ENCODE measurements at regions not wholly inside any gene's neighbourhood (a gene's known extent, or its start where the extent isn't known, plus 50 kb on each side); places are given as distances from the start of the nearest gene placed in this dataset.
"Not testable (repeated sequence)": the region's sequence is repeated elsewhere in the genome, so short reads cannot be mapped to it uniquely, and the experiment has no call there.

GRCh38 chr5:36782612-36783011 is 94.0 kb upstream of the NIPBL start:
- DNase-seq (ENCODE audit: low spot score), result not testable (repeated sequence)

- no peak for DNase-seq (ENCODE audit: low spot score)
Measured at GRCh38 chr5:36786448-36787012, 90.0 kb upstream of the NIPBL start.

DNA sequence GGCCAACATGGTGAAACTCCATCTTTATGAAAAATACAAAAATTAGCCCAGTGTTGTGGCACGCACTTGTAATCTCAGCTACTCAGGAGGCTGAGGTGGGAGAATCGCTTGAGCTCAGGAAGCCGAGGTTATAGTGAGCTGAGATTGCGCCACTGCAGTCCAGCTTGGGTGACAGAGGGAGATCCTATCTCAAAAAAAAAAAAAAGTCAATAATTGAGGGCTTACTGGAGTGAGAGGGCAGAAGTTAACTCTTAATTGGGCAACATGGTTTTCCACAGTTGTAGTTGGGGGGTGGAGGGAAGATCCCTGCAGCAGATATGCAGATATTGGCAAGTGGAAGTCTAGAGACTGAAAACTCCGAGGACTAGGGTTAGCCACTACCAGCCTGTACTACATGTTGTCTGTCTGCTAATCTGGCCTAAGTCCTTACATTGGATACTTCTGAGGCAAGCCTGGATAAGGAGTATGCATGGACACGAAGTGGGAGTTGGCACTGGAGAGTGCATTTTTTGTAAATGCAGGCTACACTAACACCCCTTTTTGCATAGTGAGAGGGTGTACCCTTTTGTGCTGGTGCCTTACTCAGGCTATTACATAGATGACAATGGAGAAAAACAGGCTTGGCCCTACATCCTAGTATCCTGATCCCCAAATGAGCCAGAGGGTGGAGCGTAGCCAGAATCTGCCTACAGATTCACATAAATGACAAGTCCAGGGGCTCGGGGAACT is 89.0 kb upstream of the NIPBL start:
- DNase-seq (ENCODE audit: low spot score), result no peak

- no peak for DNase-seq (ENCODE audit: low spot score)
Measured at GRCh38 chr5:36790847-36791246, 85.7 kb upstream of the NIPBL start.

DNA sequence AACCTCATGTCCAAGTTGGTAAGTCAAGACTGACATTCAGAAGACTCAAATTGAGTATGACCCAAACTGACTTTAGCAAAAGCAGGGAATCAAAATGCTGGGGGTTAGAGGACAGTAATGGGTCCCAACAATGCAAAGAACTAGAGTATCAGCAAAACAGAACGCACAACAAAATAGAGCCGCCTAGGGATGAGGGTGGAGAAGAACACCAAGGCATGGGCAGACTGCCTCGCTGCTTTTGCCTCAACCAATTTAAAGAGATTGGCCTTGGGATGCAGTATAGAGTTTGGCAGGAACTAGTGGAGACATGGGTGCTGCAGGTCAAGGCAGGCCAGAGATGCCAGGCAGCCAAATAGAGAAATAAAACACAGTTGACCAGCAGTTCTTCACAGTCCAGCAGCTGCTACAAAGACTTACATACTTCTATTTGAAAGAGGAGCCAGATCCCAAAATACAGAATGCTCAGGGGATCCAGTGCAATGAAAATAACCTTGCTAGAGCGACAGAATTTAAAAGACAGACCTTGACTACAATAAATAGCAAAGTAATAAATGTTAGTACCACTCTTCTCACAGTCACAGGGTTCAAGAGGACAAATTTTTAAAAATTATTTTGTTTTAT is 83.9 kb upstream of the NIPBL start:
- DNase-seq (ENCODE audit: low spot score), result no peak

- no peak for DNase-seq (ENCODE audit: low spot score)
Measured at GRCh38 chr5:36795366-36795765, 81.2 kb upstream of the NIPBL start.

DNA sequence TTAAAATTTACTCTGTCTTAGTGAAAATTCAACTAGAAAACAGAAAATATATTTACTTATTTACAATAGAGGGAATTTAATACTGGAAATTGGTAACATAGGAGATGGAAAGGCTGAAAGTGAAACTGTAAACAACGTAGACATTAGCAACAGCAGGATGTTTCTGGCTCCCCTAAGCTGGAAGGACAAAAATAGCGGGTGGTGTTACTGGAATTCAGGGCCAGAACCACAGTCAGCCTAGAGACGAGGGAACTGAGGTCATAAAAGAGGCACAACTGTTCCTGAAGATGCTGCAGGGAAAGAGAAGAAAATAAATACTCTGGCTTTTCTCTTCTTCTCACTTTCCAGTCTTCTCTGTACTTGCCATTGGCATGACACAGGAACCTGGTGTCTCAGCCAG is 80.4 kb upstream of the NIPBL start:
- DNase-seq (ENCODE audit: low spot score), result no peak

- no peak for DNase-seq (ENCODE audit: low spot score)
Measured at GRCh38 chr5:36801523-36801922, 75.0 kb upstream of the NIPBL start.

- DNase-seq (ENCODE audit: low spot score), result no peak
Measured at GRCh38 chr5:36802187-36802586, 74.4 kb upstream of the NIPBL start.

GRCh38 chr5:36813249-36813648 is 63.3 kb upstream of the NIPBL start:
- not testable (repeated sequence) for DNase-seq (ENCODE audit: low spot score)

DNA sequence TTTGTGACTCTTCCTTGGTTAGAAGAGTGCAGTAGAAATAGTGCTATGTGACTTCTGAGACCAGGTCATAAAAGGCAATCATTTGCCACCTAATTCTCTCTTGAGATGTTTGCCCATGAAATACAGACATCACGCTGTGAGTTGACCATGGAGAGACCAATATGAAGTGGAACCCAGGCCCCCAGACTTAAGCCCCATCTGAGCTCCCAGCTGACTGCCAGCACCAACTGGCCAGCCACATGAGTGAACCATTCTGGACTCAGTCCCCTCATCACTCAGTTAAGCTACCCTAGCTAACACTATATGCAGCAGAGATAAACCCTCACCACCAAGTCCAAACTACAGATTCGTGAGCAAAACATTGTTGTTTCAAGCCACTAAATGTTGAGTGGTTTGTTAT is 60.7 kb upstream of the NIPBL start:
- no peak for DNase-seq (ENCODE audit: low spot score)

DNA sequence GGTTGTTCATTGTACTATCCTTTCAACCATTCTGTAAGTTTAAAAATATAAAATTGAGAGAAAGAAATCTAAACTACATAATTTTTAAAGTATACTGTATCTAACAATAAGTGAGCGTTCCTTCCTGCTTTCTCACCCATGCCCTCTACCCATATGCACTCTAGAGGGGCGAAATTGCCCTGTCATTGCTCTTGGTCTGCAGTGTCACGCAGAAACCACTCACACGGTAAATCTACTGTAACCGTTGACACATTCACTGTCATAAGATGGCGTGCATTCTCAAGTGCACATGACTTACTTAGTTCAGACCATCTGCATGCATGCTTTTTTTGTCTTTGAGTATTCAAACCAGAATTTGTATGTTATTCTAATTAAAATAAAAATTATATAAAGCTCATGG is 55.7 kb upstream of the NIPBL start:
- no peak for DNase-seq (ENCODE audit: low spot score)

DNA sequence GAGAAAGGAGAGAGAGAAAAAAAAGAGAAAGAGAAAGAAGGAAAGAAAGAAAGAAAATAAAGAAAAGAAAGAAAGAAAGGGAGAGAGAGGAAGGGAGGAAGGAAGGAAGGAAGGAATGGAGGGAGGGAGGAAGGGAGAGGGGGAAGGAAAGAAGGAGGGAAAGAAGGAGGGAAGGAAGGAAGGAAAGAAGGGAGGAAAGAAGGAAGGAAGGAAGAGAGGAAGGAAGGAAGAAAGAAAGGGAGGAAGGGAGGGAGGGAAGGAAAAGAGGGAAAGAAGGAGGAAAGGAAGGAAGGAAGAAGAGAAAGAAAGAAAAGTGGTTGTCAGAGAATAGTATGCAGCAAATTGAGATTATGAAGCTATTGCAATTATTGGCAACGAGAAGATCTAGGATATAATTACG is 49.9 kb upstream of the NIPBL start:
- DNase-seq (ENCODE audit: low spot score), result no peak

All from iPS-NIHi11 (cell line).